AG04450 (cell line): ENCODE measurements at regions not wholly inside any gene's neighbourhood (a gene's known extent, or its start where the extent isn't known, plus 50 kb on each side); places are given as distances from the start of the nearest gene placed in this dataset.

Experiments used
- CTCF ChIA-PET: fragments of 300-600, 350-600 bp; formaldehyde crosslinking; extraction: SDS; loops from one replicate; lab custom pipeline; 2022; ENCODE audit warnings: antibody characterized with exemption, inconsistent platforms; lab: Charles Lee
- POLR2A ChIA-PET: fragments of 350-600 bp; formaldehyde crosslinking; extraction: SDS; loops from one replicate; lab custom pipeline; 2021; ENCODE audit warnings: antibody characterized with exemption, inconsistent platforms; lab: Yijun Ruan, JAX
- DNase-seq: peaks from one replicate; pipeline ENCODE4 v3.0.0-alpha.2; 2011; ENCODE audit warnings: low read depth, low spot score
- H3K27ac ChIP-seq: one replicate; pipeline ENCODE4 v1.5.1; 2012; ENCODE audit warnings: low read depth, low read length, control low read depth
- H3K27me3 ChIP-seq: one replicate; pipeline ENCODE4 v1.6.0; 2012; ENCODE audit warnings: low read length; ENCODE audit not compliant: control insufficient read depth, insufficient read depth
- H3K4me3 ChIP-seq: 2 replicates; pipeline ENCODE4 v1.5.1; 2011; ENCODE audit warnings: mild to moderate bottlenecking, low read depth, low read length, control low read depth
- H3K9me3 ChIP-seq: 2 replicates; pipeline ENCODE4 v1.5.1; 2012; ENCODE audit warnings: low read length; ENCODE audit not compliant: control insufficient read depth, insufficient read depth
- TF ChIP-seq, protein P1 (sequence below): IDR thresholded peaks from 2 replicates; pipeline ENCODE4 v1.5.1; 2011; ENCODE audit warnings: low read depth, low read length, control low read depth, inconsistent platforms

DNA sequence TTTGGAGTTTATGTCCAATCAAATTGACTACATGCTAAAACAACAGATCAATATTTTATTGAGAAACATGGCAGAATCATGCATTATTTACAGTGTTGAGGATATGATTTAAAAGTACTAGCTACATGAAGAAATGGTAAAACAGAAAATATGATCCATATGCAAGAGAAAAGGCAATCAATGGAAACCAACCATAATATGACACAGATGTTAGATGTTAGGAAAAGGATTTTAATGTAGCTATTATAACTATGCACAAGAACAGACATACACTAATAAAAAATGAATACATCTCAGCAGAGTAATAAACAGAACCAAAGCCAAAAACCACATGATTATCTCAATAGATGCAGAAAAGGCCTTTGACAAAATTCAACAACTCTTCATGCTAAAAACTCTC lies 166.2 kb upstream of the CACNA2D1 start:
- H3K4me3 ChIP-seq = no peak overlapping the region
- TF ChIP-seq, protein P1, sequence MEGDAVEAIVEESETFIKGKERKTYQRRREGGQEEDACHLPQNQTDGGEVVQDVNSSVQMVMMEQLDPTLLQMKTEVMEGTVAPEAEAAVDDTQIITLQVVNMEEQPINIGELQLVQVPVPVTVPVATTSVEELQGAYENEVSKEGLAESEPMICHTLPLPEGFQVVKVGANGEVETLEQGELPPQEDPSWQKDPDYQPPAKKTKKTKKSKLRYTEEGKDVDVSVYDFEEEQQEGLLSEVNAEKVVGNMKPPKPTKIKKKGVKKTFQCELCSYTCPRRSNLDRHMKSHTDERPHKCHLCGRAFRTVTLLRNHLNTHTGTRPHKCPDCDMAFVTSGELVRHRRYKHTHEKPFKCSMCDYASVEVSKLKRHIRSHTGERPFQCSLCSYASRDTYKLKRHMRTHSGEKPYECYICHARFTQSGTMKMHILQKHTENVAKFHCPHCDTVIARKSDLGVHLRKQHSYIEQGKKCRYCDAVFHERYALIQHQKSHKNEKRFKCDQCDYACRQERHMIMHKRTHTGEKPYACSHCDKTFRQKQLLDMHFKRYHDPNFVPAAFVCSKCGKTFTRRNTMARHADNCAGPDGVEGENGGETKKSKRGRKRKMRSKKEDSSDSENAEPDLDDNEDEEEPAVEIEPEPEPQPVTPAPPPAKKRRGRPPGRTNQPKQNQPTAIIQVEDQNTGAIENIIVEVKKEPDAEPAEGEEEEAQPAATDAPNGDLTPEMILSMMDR = no peak
- CTCF ChIA-PET = interaction anchor here (1.1 to 7.8 kb wide), 2 partner anchors 37 to 565 kb away, joined by 3 to 59 read pairs; no protein-coding TSS in a partner anchor
- no peaks in the 10 kb centered on the region for H3K27me3 ChIP-seq
- H3K9me3 ChIP-seq = no peaks in the 10 kb centered on the region
- H3K27ac ChIP-seq = no peak overlapping the region
- POLR2A ChIA-PET = no interaction called here
- DNase-seq = no peak

DNA sequence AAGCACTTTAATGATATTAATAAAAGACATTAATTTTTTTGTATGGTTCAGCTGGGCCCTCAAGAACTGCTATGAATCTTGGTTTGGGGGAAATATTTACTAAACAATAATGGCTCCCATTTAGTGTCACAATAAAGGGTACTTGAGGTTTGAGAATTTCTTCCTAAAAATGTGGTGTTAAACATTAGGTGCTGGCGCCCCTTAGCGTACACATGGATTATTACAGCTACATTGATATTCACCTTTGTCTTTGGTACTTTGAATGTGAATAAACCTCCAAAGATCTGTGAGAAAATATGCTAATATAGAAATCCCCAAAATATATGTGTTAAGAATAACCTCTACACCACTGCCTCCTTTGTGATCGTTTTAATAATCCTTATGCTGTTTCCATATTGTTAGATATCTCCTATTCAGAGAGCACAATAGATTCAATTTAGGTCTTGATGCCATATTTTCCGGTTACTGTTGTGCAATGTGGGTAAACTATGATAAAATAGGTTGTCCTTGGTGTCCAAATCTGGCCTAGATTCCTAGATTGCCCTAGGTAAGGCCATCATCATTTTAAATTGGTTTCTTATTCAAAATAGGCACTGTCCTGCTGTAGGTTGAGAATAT lies 161.8 kb upstream of the CACNA2D1 start:
- TF ChIP-seq, protein P1 = peak; percentile 75
- H3K9me3 ChIP-seq = no peaks in the 10 kb centered on the region
- H3K27me3 ChIP-seq = no peaks in the 10 kb centered on the region
- H3K27ac ChIP-seq = no peak overlapping the region
- ChIA-PET POLR2A (interaction anchor here (0.6 kb wide), 1 partner anchor 17 kb away, joined by 3 read pairs; no protein-coding TSS in a partner anchor), CTCF (interaction anchor here (0.6 to 7.8 kb wide), 28 partner anchors 9 to 1137 kb away, joined by 3 to 59 read pairs (median 3); no protein-coding TSS in a partner anchor)
- no peak for DNase-seq
- H3K4me3 ChIP-seq = no peak overlapping the region

DNA sequence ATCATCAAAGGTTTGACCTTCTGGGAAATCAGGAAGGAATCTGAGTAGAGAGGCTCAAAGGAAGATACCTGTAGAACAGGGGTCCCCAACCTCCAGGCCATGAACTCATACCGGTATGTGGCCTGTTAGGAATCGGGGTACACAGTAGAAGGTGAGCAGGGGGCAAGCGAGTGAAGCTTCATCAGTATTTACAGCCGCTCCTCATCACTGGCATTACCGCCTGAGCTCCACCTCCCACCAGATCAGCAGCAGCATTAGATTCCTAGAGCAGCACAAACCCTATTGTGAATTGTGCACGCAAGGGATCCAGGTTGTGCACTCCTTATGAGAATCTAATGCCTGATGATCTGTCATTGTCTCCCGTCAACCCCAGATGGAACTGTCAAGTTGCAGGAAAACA lies 158.5 kb upstream of the CACNA2D1 start:
- CTCF ChIA-PET = interaction anchor here (7.8 kb wide), 1 partner anchor 557 kb away, joined by 59 read pairs; no protein-coding TSS in a partner anchor
- POLR2A ChIA-PET = no interaction called here
- no peak for DNase-seq
- no peaks in the 10 kb centered on the region for H3K27me3 ChIP-seq
- no peaks in the 10 kb centered on the region for H3K9me3 ChIP-seq
- H3K4me3 ChIP-seq = no peak overlapping the region
- TF ChIP-seq, protein P1 = no peak
- H3K27ac ChIP-seq = no peak overlapping the region

DNA sequence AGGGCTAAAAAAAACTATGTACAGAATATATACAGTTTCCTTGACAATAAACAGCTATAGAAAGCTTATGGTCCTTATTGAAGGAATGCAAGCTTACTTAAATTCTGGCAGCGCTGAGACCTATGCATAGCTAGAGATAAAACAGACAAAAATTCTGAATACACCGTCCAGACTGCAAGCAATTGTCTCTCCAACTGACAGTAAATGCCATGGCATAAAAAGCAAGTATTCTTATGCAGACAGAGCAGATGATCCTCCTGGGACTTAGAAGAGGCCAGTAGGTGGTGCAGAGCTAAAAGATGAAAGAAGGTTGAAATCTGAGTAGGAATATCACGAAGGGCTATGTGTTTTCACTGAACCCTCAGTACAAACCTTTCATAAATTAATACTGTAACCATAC lies 157.0 kb upstream of the CACNA2D1 start:
- Histone ChIP-seq H3K9me3 (no peaks in the 10 kb centered on the region), H3K27me3 (no peaks in the 10 kb centered on the region), H3K27ac (no peak overlapping the region), H3K4me3 (no peak overlapping the region)
- no peak for DNase-seq
- TF ChIP-seq, protein P1 = peak; percentile 48
- ChIA-PET POLR2A (interaction anchor here (0.6 kb wide), 1 partner anchor 123 kb away, joined by 3 read pairs; no protein-coding TSS in a partner anchor), CTCF (interaction anchor here (0.8 to 1.3 kb wide), 2 partner anchors 556 to 557 kb away, joined by 3 to 6 read pairs; no protein-coding TSS in a partner anchor)

DNA sequence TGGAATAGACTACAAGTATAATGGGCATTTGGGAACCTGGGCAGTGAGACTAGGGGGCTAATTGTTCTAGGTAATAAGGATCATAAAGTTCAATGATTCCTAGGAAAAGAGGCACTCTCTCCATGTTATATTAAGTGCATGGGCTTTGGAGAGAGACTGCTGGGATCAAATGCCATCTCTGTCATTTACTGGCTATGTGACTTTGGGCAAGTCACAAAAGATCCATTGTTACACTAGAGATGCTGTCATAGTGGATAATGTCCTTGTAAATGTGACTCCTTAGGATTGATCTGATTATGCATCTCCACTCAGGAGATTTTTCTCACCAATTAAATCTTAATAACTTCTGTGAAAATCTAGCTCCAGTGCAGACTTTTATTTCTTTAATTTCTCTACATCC lies 156.3 kb upstream of the CACNA2D1 start:
- Histone ChIP-seq H3K27ac (no peak overlapping the region), H3K4me3 (no peak overlapping the region), H3K27me3 (no peaks in the 10 kb centered on the region), H3K9me3 (no peaks in the 10 kb centered on the region)
- TF ChIP-seq, protein P1 = no peak
- ChIA-PET CTCF (interaction anchor here (1.3 kb wide), 1 partner anchor 555 kb away, joined by 6 read pairs; no protein-coding TSS in a partner anchor), POLR2A (no interaction called here)
- DNase-seq = no peak
